PFSK-1 (cell line): ENCODE measurements at regions not wholly inside any gene's neighbourhood (a gene's known extent, or its start where the extent isn't known, plus 50 kb on each side); places are given as distances from the start of the nearest gene placed in this dataset.

Experiments
- FOXP2 ChIP-seq: optimal IDR thresholded peaks from 2 replicates; pipeline ENCODE3; 2011; ENCODE audit warnings: borderline replicate concordance, control low read depth, inconsistent platforms; ENCODE audit not compliant: insufficient read depth; ENCODE audit errors: extremely low read length, extremely low read depth
- POLR2AphosphoS5 ChIP-seq: IDR thresholded peaks from 2 replicates; pipeline ENCODE4 v1.6.1; 2012; ENCODE audit warnings: low read depth, mild to moderate bottlenecking, control low read depth, low read length, moderate library complexity
- SIN3A ChIP-seq: IDR thresholded peaks from 2 replicates; pipeline ENCODE4 v1.6.1; 2012; ENCODE audit warnings: mild to moderate bottlenecking, low read length, moderate library complexity, borderline replicate concordance; ENCODE audit not compliant: insufficient read depth
- TAF1 ChIP-seq: IDR thresholded peaks from 2 replicates; pipeline ENCODE4 v1.6.1; 2012; ENCODE audit warnings: low read length, control low read depth, borderline replicate concordance; ENCODE audit not compliant: insufficient read depth
- TF ChIP-seq, protein P1 (sequence below), 2 experiments: IDR thresholded peaks; 2 replicates each; pipeline versions ENCODE4 v1.6.1 to v1.8.0; 2011 to 2012; ENCODE audit warnings: low read depth in 2 of 2, low read length in 2 of 2, control low read depth in 1 of 2, inconsistent platforms in 1 of 2, mild to moderate bottlenecking in 1 of 2, moderate library complexity in 1 of 2; ENCODE audit not compliant: insufficient read depth in 1 of 2

GRCh38 chr13:68009546-68009945 lies 779.4 kb upstream of the PCDH9 start:
- TF ChIP-seq SIN3A: no peak
- TF ChIP-seq, protein P1, sequence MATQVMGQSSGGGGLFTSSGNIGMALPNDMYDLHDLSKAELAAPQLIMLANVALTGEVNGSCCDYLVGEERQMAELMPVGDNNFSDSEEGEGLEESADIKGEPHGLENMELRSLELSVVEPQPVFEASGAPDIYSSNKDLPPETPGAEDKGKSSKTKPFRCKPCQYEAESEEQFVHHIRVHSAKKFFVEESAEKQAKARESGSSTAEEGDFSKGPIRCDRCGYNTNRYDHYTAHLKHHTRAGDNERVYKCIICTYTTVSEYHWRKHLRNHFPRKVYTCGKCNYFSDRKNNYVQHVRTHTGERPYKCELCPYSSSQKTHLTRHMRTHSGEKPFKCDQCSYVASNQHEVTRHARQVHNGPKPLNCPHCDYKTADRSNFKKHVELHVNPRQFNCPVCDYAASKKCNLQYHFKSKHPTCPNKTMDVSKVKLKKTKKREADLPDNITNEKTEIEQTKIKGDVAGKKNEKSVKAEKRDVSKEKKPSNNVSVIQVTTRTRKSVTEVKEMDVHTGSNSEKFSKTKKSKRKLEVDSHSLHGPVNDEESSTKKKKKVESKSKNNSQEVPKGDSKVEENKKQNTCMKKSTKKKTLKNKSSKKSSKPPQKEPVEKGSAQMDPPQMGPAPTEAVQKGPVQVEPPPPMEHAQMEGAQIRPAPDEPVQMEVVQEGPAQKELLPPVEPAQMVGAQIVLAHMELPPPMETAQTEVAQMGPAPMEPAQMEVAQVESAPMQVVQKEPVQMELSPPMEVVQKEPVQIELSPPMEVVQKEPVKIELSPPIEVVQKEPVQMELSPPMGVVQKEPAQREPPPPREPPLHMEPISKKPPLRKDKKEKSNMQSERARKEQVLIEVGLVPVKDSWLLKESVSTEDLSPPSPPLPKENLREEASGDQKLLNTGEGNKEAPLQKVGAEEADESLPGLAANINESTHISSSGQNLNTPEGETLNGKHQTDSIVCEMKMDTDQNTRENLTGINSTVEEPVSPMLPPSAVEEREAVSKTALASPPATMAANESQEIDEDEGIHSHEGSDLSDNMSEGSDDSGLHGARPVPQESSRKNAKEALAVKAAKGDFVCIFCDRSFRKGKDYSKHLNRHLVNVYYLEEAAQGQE (IDR thresholded peaks at IDR 0.05; ENCODE audit: insufficient read depth in 1 of 2, low read depth in 2 of 2, low read length in 2 of 2): no peak
- TF ChIP-seq POLR2AphosphoS5: no peak
- no peak for TF ChIP-seq FOXP2
- no peak for TF ChIP-seq TAF1

GRCh38 chr13:68007576-68007975 lies 777.4 kb upstream of the PCDH9 start:
- TF ChIP-seq FOXP2 (no peak), SIN3A (no peak), TAF1 (no peak), POLR2AphosphoS5 (no peak)
- TF ChIP-seq, protein P1 (IDR thresholded peaks at IDR 0.05; ENCODE audit: insufficient read depth in 1 of 2, low read depth in 2 of 2, low read length in 2 of 2): no peak

- TF ChIP-seq SIN3A (no peak), FOXP2 (no peak), TAF1 (no peak), POLR2AphosphoS5 (no peak)
- TF ChIP-seq, protein P1 (IDR thresholded peaks at IDR 0.05; ENCODE audit: insufficient read depth in 1 of 2, low read depth in 2 of 2, low read length in 2 of 2): no peak
Measured at GRCh38 chr13:67996101-67996500, 766.0 kb upstream of the PCDH9 start.

- TF ChIP-seq FOXP2: no peak
- TF ChIP-seq SIN3A: no peak
- TF ChIP-seq TAF1: no peak
Measured at GRCh38 chr13:67990868-67991267, 760.7 kb upstream of the PCDH9 start.

DNA sequence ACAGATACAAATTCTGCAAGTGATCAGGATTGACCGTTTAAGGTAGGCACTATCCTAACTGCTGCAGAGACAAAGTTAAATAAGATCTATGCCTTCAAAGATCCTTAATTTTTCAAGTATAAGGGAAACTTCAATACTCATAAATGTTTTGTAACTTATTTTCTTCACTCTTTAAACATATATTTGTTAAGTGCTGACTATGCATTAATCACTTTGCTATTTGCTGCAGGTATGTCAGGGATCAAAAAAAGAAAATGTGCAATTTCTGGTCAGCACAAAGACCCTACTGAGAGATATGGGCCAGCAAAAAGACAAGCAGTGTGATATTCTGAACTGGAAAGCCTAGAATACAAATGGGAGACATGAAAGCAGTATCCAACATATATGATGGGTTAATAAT lies 756.1 kb upstream of the PCDH9 start:
- no peak for TF ChIP-seq FOXP2
- TF ChIP-seq POLR2AphosphoS5: no peak
- no peak for TF ChIP-seq SIN3A
- TF ChIP-seq, protein P1 (IDR thresholded peaks at IDR 0.05; ENCODE audit: insufficient read depth in 1 of 2, low read depth in 2 of 2, low read length in 2 of 2): no peak
- TF ChIP-seq TAF1: no peak
